ENCODE measurements at regions not wholly inside any gene's neighbourhood (a gene's known extent, or its start where the extent isn't known, plus 50 kb on each side); places are given as distances from the start of the nearest gene placed in this dataset.

DNA sequence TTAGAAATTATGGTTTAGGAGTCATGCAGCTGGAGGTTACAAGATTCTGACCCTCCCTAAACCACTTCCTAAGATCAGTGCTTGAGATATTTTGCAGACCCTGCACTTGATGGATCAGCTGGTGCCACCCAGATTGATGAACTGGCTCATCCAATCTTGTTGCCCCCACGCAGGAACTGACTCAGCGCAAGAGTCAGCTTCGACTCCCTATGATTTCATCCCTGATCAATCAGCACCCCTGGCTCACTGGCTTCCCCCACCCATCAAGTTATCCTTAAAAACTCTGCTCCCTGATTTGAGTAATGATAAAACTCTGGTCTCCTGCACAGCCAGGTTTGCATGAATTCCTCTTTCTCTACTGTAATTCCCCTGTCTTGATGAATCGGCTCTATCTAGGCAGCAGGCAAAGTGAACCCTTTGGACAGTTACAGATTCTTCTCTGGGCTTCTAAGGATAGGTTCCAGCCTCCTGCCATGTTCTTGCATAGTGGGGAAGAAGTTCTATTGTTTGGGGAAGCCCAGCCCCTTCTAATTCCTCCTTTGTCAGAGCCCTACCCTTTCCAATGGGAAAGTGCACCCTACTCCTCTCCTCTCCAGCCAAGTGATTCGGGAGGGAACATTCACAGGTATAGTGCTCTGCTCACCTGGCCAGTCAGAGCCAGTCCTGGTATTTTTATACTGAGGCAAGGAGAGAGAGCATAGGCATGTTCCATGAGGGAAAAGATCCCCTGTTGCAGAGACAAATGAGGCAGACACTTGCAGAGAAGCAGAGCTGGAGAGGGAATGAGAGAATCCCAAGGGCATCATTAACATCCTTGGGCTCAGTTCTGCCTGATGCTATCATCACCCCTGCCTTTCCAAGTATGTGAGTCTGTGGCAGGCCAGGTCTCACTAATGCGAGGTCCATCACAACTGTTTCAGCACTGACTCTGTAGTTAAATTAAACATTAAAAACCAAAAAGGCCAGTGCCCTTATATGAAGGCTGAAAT, 224.4 kb upstream of the GALNT17 start:
- DNase-seq = no peak

DNA sequence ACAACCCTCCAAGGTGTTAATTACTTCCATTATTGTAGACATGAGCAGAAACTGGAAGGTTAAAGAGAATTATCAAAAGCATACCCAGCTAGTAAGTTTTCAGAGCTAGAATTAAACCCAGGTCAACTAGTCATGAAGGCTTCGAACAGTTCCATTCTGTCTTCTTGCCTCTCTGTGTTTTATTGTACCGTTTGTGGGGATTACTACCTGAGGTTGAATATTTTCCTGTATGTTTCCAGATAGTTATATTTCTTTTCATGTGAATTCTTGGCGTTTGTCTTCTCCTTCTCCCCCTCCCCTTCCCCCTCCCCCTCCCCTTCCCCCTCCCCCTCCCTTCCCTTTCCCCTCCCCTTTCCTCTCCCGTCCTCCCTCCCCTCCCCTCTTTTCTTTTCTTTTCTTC, 218.0 kb upstream of the GALNT17 start:
- no peak for DNase-seq

DNA sequence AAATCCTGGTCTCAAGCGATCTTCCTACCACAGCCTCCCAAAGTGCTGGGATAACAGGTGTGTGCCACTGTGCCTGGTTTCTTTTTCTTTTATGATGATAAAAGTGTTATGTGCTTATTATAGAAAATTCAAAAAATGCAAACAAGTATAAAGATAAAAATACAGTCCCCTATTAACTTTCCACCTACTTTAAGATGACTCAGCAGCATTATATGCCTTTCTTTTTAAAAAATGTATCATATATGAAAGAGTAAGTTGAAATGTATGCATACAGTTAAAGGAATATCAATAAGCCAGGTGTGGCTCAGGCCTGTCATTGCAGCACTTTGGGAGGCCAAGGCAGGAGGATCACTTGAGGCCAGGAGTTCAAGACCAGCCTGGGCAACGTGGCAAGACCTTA, 216.9 kb upstream of the GALNT17 start:
- DNase-seq = no peak

DNA sequence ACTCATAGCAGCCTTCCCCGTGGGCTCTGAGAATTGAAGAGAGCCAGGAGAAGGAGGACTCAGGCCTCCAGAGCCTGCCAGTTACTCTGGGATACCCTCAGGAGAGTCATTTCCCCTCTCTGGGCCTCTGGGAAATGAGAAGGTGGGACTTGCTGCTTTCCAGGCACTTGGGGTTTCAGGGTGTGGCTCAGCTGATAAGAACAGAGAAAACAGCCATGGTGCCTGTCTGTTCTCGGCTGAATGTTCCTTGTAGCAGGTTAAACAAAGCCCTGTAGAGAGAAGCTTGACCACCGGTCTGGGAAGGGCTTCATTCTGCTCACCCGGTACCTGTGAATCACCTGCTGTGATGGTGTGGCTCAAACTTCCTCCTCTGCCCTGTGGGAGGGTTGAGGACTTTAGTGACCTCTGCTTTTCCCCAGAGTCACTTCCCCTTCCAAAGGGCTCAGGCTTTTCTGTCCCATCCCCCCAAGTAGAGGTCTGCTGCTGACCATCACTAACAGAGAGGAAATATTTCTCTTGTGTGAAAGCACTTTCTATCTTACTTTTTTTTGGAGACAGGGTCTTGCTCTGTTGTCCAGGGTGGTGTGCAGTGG, 212.4 kb upstream of the GALNT17 start:
- DNase-seq = no peak

GRCh38 chr7:70920876-70921275, 211.1 kb upstream of the GALNT17 start:
- DNase-seq = no peak

GRCh38 chr7:70923181-70923845, 208.6 kb upstream of the GALNT17 start:
- DNase-seq = no peak

GRCh38 chr7:70925411-70926115, 206.4 kb upstream of the GALNT17 start:
- DNase-seq = no peak

DNA sequence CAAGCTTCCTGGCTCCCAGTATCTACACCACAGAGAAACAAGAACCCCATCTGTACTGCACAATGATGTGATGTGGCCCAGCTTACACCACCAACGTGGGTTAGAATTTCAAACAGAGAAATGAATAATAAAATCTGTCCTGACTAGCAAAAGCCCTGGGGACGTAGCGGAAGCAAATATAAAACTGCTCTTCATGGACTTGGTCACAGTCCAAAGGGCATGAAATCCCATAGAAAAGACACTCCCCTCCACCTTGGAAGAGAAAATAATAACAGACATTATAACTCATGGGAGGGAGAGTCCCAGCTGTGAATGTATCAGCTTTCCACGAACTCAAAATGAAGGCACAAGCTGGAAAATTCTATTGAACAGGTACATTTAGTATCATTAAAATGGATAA, 205.3 kb upstream of the GALNT17 start:
- no peak for DNase-seq

DNA sequence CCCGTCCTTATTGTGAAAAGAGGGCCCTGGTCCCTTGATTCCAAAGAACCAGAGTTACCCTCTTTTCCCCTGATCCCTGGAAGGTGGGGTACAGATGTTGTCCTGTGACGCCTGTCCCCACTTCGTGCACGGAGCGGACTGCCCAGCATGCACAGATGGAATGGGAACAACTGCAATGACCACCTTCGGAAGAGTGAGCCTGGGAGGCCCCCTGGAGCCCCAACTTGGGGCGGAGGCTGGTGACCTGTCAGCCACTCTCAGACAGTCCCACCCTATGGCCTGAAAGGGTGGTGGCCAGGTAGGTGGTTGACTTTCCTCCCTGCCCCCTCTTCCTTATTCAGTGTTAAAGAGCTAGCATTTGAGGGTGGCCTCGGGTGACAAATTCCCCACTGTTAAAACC, 196.6 kb upstream of the GALNT17 start:
- DNase-seq = no peak

- no peak for DNase-seq
Measured at GRCh38 chr7:70935854-70936253, 196.1 kb upstream of the GALNT17 start.

DNA sequence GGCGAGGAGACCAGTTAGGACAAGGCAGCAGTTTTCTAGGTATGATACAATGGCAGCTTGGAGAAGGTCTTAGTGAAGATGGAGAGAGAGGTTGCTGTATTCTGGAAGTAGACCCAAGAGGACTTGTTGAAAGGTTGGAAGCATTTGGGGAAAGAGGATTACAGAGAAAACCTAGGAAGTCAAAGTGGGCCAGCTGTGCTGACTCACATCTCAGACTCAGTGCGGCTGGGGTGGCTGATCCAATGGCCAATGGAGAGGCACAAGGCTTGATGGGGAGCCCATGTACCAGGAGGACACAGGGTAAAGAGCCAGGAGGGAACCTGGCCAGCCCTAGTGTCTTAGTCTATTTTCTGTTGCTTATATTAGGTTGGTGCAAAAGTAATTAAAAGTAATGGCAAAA, 194.5 kb upstream of the GALNT17 start:
- no peak for DNase-seq

DNA sequence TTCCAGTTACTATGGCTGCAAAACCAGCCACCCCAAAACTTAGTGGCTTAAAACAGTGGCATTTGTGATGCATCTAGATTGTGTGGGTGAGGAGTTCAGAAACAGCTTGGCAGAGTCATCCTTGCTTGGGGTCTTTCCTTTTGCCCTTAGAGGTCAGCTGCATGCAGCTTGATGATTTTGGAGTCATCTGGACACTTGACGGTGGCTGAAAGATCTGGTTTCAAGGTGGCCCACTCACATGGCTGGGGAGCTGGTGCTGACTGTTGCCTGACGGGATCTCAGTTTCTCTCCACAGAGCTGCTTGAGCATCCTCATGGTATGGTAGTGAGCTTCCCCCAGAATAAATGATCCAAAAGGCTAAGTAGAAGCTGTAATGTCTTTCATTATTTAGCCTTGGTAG, 191.3 kb upstream of the GALNT17 start:
- DNase-seq = no peak

DNA sequence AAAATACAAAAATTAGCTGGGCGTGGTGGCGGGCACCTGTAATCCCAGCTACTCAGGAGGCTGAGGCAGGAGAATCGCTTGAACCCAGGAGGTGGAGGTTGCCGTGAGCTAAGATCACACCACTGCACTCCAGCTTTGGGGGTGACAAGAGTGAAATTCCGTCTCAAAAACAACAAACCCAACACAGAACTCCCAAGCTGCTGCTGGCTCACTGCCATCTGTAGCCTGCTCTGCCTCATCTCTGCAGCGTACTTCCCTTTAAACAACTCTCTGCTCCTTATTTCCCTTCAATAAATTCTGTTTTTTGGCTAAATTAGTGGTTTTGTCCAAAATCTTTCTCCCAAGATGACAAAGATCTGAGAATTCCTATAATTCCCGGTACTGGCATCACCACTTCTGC, 189.2 kb upstream of the GALNT17 start:
- no peak for DNase-seq

DNA sequence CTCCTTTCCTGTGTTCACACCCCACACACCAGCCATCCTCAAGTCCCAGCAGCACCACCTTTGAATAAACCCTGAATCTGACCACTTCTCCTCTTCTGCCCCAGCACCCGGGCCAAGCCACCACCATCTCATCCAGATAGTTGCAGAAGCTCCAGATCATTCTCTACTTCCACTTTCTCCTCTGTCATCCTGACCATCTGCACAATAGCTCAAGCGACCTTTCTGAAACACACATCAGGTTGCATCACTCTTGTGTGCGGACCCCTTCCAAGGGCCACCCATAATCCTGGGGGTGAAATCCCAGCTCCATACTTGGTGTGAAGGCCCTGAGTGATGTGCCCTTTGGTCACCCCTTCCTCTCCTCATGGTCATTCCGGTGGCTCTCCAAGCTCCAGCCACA, 187.4 kb upstream of the GALNT17 start:
- DNase-seq = no peak

- no peak for DNase-seq
Measured at GRCh38 chr7:70947181-70947580, 184.8 kb upstream of the GALNT17 start.

GRCh38 chr7:70949862-70950261, 182.1 kb upstream of the GALNT17 start:
- DNase-seq = no peak

- DNase-seq = no peak
Measured at GRCh38 chr7:70951271-70951962, 180.5 kb upstream of the GALNT17 start.

- no peak for DNase-seq
Measured at GRCh38 chr7:70952311-70952710, 179.6 kb upstream of the GALNT17 start.

- DNase-seq = no peak
Measured at GRCh38 chr7:70953331-70953741, 178.6 kb upstream of the GALNT17 start.

- DNase-seq = no peak
Measured at GRCh38 chr7:70953796-70954195, 178.1 kb upstream of the GALNT17 start.

DNA sequence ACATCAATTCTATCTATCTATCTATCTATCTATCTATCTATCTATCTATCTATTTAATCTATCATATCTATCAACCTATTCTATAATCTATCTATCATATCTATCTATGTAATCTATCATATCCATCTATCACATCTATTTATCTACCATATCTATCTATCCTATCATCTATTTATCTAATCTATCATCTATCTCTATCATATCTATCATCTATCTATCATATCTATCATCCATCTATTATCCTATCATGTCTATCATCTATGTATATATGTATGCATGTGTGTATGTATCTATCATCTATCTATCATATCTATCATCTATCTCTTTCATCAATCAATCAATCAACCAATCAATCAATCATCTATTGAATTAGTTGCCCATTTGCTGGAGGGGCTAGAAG, 159.3 kb upstream of the GALNT17 start:
- no peak for DNase-seq

DNA sequence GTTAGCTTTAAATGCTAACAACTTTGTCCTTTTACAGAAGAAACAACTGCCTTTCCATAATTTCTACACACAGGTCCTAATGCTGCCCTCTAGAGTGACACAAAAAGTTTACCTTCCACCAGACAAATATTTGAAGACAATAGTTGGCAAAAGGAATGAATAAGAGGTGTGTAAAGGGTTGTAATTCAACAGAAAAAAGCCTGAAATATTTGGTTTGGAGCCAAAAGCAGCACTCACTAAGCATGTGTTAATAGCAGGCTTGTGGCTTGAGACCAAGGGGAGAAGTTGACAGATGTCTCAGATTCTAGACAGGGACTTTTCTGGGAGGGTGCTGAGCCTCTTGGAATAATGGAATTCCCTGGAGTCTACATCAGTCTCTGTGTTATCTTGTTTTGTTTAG, 156.2 kb upstream of the GALNT17 start:
- DNase-seq = no peak
